GM12878 (cell line): ENCODE measurements at regions not wholly inside any gene's neighbourhood (a gene's known extent, or its start where the extent isn't known, plus 50 kb on each side); places are given as distances from the start of the nearest gene placed in this dataset.

Source experiments
- ATAC-seq: fragments of 200-7000 bp; cut with Tn5 transposase; 3 replicates; pipeline ENCODE4 v1.9.1; 2020; ENCODE audit warnings: mild to moderate bottlenecking, moderate library complexity
- BruUV-seq: library from RNA; stranded (reverse); fragments of 400-500 nt; replicated peaks from 2 replicates; lab custom pipeline; 2021; lab: Mats Ljungman, UMichigan
- CTCF ChIA-PET: fragments of 300-600 bp; sonication (Branson Sonifier 250); formaldehyde crosslinking; extraction: SDS; loops from one replicate; lab custom pipeline; 2021; ENCODE audit warnings: inconsistent platforms; lab: Yijun Ruan, JAX
- POLR2A ChIA-PET: fragments of 350-600 bp; formaldehyde crosslinking; extraction: SDS; loops from one replicate; lab custom pipeline; 2021; ENCODE audit warnings: inconsistent platforms; lab: Charles Lee
- RAD21 ChIA-PET: fragments of 300-600 bp; sonication (Branson Sonifier 250); formaldehyde crosslinking; loops from one replicate; lab custom pipeline; 2023; ENCODE audit warnings: antibody characterized with exemption; ENCODE audit not compliant: unreplicated experiment; lab: Charles Lee
- SMC1A ChIA-PET: fragments of 300-600 bp; sonication (Branson Sonifier 250); formaldehyde crosslinking; loops from one replicate; lab custom pipeline; 2023; ENCODE audit not compliant: unreplicated experiment, uncharacterized antibody; lab: Charles Lee
- DNase-seq: peaks from one replicate; pipeline ENCODE4 v3.0.0-alpha.2; 2011; ENCODE audit warnings: low read depth, low spot score
- FAIRE-seq: peaks from 3 replicates; lab custom pipeline; 2011; peaks lifted over from hg19 to GRCh38; lab: Jason Lieb, UNC
- H2AFZ ChIP-seq: 2 replicates; pipeline ENCODE4 v1.6.0; 2011; ENCODE audit warnings: low read depth, low read length, control low read depth; ENCODE audit not compliant: control insufficient read depth
- H3K27ac ChIP-seq: 2 replicates; pipeline ENCODE4 v1.5.1; 2011; ENCODE audit warnings: control low read depth; ENCODE audit not compliant: control insufficient read depth, insufficient read depth
- H3K27me3 ChIP-seq, 2 experiments: replicated peaks in 1 of 2; 2 replicates each; pipeline versions ENCODE4 v1.6.0 to v1.6.1; 2011; ENCODE audit warnings: low read length in 1 of 2; ENCODE audit not compliant: control insufficient read depth in 2 of 2, insufficient read depth in 2 of 2
- H3K36me3 ChIP-seq, 2 experiments: 2 replicates each; pipeline ENCODE4 v1.5.1; 2011; ENCODE audit warnings: low read length in 1 of 2; ENCODE audit not compliant: control insufficient read depth in 2 of 2, insufficient read depth in 2 of 2
- H3K4me1 ChIP-seq: 2 replicates; pipeline ENCODE4 v1.6.1; 2011; ENCODE audit warnings: mild to moderate bottlenecking, low read length, moderate library complexity, mixed read lengths; ENCODE audit not compliant: control insufficient read depth, insufficient read depth
- H3K4me2 ChIP-seq: 2 replicates; pipeline ENCODE4 v1.6.0; 2011; ENCODE audit warnings: control low read depth; ENCODE audit not compliant: control insufficient read depth, insufficient read depth
- H3K4me3 ChIP-seq: fragments of 200-600 bp; sonication (generic); 2 replicates; pipeline ENCODE4 v1.5.1; 2016
- H3K79me2 ChIP-seq: 2 replicates; pipeline ENCODE4 v1.6.0; 2011; ENCODE audit warnings: low read length; ENCODE audit not compliant: control insufficient read depth, insufficient read depth
- H3K9ac ChIP-seq: 2 replicates; pipeline ENCODE4 v1.8.0; 2011; ENCODE audit warnings: low read length, control low read depth, mixed read lengths; ENCODE audit not compliant: control insufficient read depth, insufficient read depth
- H3K9me3 ChIP-seq: replicated peaks from 3 replicates; pipeline ENCODE4 v1.5.1; 2011; ENCODE audit warnings: mild to moderate bottlenecking, low read length; ENCODE audit not compliant: control insufficient read depth, insufficient read depth
- H4K20me1 ChIP-seq: 2 replicates; pipeline ENCODE4 v1.6.0; 2011; ENCODE audit not compliant: control insufficient read depth, insufficient read depth
- BCL11A ChIP-seq: IDR thresholded peaks from 2 replicates; pipeline ENCODE4 v1.6.1; 2011; ENCODE audit warnings: low read depth, low read length
- BRCA1 ChIP-seq: IDR thresholded peaks from 2 replicates; pipeline ENCODE4 v1.6.1; 2011; ENCODE audit warnings: low read depth, low read length, improper control_type of control experiment
- CEBPZ ChIP-seq: fragments of 150-350 bp; IDR thresholded peaks from 2 replicates; pipeline ENCODE4 v1.6.1; 2016; ENCODE audit warnings: low read depth, low read length
- EED ChIP-seq: sonication (generic); IDR thresholded peaks from 2 replicates; pipeline ENCODE4 v1.6.1; 2016; ENCODE audit warnings: antibody characterized with exemption, low read depth
- ELK1 ChIP-seq: IDR thresholded peaks from 2 replicates; pipeline ENCODE4 v1.6.1; 2012; ENCODE audit warnings: low read depth, low read length, improper control_type of control experiment
- EP300 ChIP-seq, 2 experiments: fragments of 150-350 bp in 1 of 2; IDR thresholded peaks; 2 replicates each; pipeline ENCODE4 v1.6.1; 2011 to 2012; ENCODE audit warnings: low read depth in 2 of 2, low read length in 2 of 2, borderline replicate concordance in 1 of 2, improper control_type of control experiment in 1 of 2, inconsistent platforms in 1 of 2; ENCODE audit not compliant: control insufficient read depth in 1 of 2
- FOXM1 ChIP-seq: IDR thresholded peaks from 2 replicates; pipeline ENCODE4 v1.6.1; 2012; ENCODE audit warnings: low read depth, mild to moderate bottlenecking, inconsistent platforms, low read length, moderate library complexity
- HDGF ChIP-seq: fragments of 450-650 bp; IDR thresholded peaks from 2 replicates; pipeline ENCODE4 v1.6.1; 2016; ENCODE audit warnings: antibody characterized with exemption
- IRF3 ChIP-seq: fragments of 450-650 bp; IDR thresholded peaks from 2 replicates; pipeline ENCODE4 v1.6.1; 2014; ENCODE audit warnings: mild to moderate bottlenecking
- LARP7 ChIP-seq: fragments of 450-650 bp; IDR thresholded peaks from 2 replicates; pipeline ENCODE4 v1.6.1; 2017; ENCODE audit warnings: mild to moderate bottlenecking
- PKNOX1 ChIP-seq: fragments of 450-650 bp; IDR thresholded peaks from 2 replicates; pipeline ENCODE4 v1.6.1; 2016; ENCODE audit warnings: mild to moderate bottlenecking
- RCOR1 ChIP-seq: conservative IDR thresholded peaks from 2 replicates; pipeline ENCODE4 v1.6.1; 2012; ENCODE audit warnings: low read depth, low read length, improper control_type of control experiment
- SMAD1 ChIP-seq: fragments of 450-650 bp; IDR thresholded peaks from 2 replicates; pipeline ENCODE4 v1.6.1; 2018; ENCODE audit warnings: mild to moderate bottlenecking, low read depth; ENCODE audit not compliant: partially characterized antibody
- SREBF2 ChIP-seq: IDR thresholded peaks from 2 replicates; pipeline ENCODE4 v1.6.1; 2012; ENCODE audit warnings: mild to moderate bottlenecking, low read length
- STAT3 ChIP-seq: IDR thresholded peaks from 2 replicates; pipeline ENCODE4 v1.6.1; 2011; ENCODE audit warnings: low read depth, low read length, improper control_type of control experiment
- TARDBP ChIP-seq: IDR thresholded peaks from 2 replicates; pipeline ENCODE4 v1.6.1; 2016; ENCODE audit warnings: borderline replicate concordance
- TBL1XR1 ChIP-seq: IDR thresholded peaks from 2 replicates; pipeline ENCODE4 v1.6.1; 2012; ENCODE audit warnings: low read depth, low read length, improper control_type of control experiment
- USF2 ChIP-seq: IDR thresholded peaks from 2 replicates; pipeline ENCODE4 v1.6.1; 2011; ENCODE audit warnings: low read depth, low read length, improper control_type of control experiment, borderline replicate concordance
- ZNF24 ChIP-seq: fragments of 450-650 bp; IDR thresholded peaks from 2 replicates; pipeline ENCODE4 v1.6.1; 2017; ENCODE audit warnings: antibody characterized with exemption, mild to moderate bottlenecking
- WGBS: methylation state at CpG from one replicate; pipeline ENCODE4 v1.1.6; 2016; ENCODE audit warnings: low lambda C conversion rate; ENCODE audit not compliant: insufficient replicate concordance, insufficient coverage; ENCODE audit errors: missing lambda C conversion rate; 5-methylcytosine and 5-hydroxymethylcytosine counted together
- in situ Hi-C: fragments of 300-500 bp; cut with MboI; formaldehyde crosslinking; loops from 9 replicates; pipeline ENCODE4 v1.14.3; 2018; ENCODE audit warnings: mixed read lengths
- intact Hi-C: fragments of 100-400 bp; cut with micrococcal nuclease; formaldehyde crosslinking; loops from one replicate; pipeline ENCODE4 v1.14.2; 2022; ENCODE audit not compliant: unreplicated experiment

GRCh38 chr16:77511053-77511452, 76.2 kb upstream of the ADAMTS18 start:
- in situ Hi-C loops (no loop called here), intact Hi-C loops (no loop called here)
- no peak overlapping the region for H3K4me2 ChIP-seq
- no peaks in the 10 kb centered on the region for H4K20me1 ChIP-seq
- TF ChIP-seq ELK1 (no peak), BCL11A (no peak), SMAD1 (no peak), PKNOX1 (no peak), EP300 (IDR thresholded peaks at IDR 0.05; ENCODE audit: borderline replicate concordance in 1 of 2, control insufficient read depth in 1 of 2, low read depth in 2 of 2, low read length in 2 of 2) (no peak), FOXM1 (no peak), EED (no peak), HDGF (no peak), RCOR1 (no peak), BRCA1 (no peak), USF2 (no peak), SREBF2 (no peak), LARP7 (no peak), STAT3 (no peak), CEBPZ (no peak), ZNF24 (no peak), TBL1XR1 (no peak), IRF3 (no peak), TARDBP (no peak)
- no peak overlapping the region for H3K27ac ChIP-seq
- 3% methylated on average over 5 of the region's 5 CpGs for WGBS
- ChIA-PET RAD21 (no interaction called here), POLR2A (no interaction called here), SMC1A (no interaction called here), CTCF (no interaction called here)
- no peaks in the 10 kb centered on the region for H3K4me1 ChIP-seq
- FAIRE-seq (no peak), DNase-seq (no peak), ATAC-seq (no peak)
- BruUV-seq, result no TSS peak
- no peaks in the 10 kb centered on the region for H3K36me3 ChIP-seq
- no peaks in the 10 kb centered on the region for H3K9me3 ChIP-seq
- no peak overlapping the region for H3K4me3 ChIP-seq
- no peak overlapping the region for H3K9ac ChIP-seq
- H3K27me3 ChIP-seq, result no peaks in the 10 kb centered on the region
- no peak overlapping the region for H2AFZ ChIP-seq
- H3K79me2 ChIP-seq, result no peaks in the 10 kb centered on the region
